Suppressor macrophage treated with lipopolysaccharide for 4 hours (primary cell): ENCODE measurements at regions not wholly inside any gene's neighbourhood (a gene's known extent, or its start where the extent isn't known, plus 50 kb on each side); places are given as distances from the start of the nearest gene placed in this dataset.
A peak's percentile ranks its signal among the peaks of the same experiment; 100 is the strongest.

ENCODE experiments used
- DNase-seq: peaks from one replicate; pipeline ENCODE4 v3.0.0-alpha.2; 2020

DNA sequence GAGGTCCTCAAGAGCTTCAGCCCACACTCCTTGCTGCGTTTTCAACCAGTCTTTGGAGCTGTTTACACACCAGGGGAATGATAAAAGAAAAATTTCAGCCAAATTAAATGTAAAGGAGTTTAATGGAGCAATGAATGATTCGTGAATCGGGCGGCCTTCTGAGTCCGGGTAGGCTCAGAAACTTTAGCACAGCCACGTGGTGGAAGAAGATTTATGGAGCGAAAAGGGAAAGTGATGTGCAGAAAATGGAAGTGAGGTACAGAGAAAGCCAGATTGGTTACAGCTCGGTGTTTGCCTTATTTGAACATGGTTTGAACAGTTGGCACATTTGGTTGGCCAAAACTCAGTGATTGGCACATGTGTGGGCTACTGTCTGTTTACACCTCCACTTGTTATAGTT is 305.4 kb downstream of the MAF start:
- DNase-seq: no peak

DNA sequence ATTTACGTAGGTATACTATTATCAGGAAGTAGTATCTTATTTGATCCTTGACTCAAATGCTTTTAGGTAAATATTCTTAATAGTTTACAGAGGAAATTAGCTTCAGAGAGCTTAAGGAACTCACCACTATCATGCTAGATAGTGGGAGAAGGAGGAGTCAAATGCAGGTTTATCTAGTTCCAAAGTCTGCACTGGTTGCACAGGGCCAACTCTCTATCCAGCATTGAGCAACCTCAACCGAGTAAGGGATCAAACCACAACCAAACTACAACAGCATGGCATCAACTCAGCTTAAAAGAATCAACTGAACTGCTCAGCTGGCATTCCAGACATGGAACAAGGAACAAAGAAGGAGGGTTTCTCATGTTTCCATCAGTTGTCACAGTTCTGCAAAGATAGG is 306.0 kb downstream of the MAF start:
- DNase-seq: no peak

DNA sequence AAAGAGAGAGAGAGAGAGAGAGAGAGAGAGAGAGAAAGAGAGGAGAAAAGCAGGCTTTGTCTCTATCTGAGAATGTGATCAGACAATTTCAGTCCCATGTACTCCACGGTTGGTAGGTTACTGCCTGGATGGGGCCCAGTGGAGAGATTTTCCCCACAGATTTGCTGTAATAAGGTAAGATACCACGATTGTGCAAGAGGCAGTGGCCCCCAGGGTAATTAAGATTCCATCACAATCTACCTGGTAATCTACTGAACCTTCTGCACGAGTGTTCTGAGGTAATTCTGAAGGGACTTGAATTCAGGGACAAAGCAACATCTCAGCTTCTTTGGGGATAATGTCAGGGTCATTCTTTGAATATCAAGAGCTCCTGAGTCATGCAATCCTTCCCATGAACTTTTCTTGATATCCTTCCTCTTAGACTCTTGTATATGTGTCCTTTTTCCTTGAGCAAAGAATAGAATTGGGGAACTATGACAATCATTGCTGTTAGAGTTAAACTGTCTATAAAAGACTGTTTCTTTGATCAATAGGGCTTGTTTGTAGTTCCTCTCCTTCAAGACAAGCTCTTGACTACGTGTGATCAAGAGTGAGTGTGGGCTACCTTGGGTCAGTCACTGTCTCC is 306.6 kb downstream of the MAF start:
- DNase-seq: peak; percentile 44

DNA sequence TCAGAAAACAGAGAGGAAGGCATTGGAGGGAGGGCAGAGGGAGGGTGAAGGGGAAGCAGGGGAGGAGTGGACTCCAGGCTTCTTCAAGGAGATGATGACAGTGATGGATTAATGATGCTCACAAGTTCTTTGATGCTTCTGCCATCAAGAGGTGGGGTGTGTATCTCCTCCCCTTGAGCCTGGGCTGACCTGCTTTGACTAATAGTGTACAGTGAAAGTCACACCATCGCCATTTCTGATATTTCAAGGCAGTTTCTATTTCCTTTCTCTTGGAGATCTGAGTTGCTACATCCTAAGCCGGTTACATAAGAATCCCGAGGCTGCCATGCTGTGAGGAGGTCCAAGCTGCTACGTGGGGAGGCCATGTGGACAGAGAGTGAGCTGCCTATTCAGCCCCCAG is 312.5 kb downstream of the MAF start:
- peak; percentile 63 for DNase-seq

DNA sequence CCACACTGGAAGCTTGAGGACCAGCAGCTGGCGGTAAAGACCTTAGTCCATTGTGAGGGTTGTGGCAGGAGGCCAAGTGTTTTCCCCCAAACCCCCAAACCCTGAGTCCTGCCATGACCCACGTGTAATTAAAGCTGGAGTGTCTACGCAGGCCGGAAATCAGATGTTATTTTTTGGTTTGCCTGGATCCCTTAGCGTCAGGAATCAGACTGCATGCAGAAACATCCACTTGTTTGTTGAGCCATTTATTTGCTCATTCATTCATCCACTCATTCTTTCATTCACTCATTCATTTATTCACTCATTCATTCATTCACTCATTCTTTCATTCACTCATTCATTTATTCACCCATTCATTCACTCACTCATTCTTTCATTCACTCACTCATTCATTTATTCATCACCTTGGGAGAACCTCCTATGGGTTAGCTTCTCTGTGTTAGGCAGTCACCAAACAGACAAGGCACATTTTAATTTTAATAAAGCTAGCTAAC is 313.1 kb downstream of the MAF start:
- no peak for DNase-seq

DNA sequence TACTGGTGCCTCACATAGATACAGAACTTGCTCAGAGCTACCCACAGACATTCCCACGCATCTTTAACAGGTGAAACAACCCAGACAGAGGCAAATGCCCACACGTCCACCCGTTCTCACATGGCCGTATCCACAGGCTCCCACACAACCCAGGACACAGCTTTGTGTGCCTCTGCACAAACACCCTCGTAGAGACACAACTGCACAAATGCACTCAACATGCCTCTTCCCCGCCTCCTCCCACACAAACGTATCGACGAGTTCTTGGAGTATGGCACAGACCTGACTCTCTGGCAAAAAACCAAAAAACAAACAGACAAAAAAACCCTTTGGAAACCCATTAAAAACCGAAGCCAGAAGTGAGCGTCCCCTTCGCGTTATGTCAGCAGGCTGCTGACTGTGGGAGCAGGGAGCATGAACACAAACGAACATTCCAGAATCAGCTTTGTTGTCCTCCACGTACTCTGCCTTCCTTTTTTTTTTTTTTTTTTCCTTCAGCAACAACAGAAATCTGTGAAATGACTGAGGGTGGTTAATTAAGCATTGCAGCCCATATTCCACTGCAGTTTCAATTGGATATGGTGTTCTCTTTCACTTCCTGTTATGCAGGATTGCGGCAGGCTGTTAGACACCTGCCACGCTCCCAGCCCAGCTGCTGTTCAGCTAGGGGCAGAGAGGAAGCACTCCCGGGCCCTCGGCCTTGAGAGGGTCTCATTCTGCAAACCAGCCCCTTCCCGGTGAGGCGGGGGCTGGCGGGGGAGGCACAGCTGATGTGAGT is 313.7 kb downstream of the MAF start:
- DNase-seq: peak; percentile 73

DNA sequence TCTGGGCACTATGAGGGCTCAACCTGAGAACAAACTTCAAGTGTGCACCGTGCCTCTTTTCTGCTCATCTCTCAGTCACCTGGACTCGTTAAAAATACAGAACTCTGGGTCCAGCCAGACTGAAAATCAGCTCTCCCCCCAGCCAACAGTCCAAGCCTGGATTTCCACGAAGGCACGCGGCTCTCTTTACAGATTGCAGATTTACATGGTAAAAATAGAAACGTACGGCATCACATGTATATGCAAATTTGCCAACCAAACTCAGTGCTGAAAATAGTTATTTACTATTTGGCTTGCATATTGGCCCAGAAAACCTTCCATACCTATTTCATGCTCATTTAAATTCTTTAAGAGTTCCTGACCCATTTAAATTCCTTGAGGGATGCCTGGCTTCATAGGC is 315.8 kb downstream of the MAF start:
- DNase-seq: no peak

DNA sequence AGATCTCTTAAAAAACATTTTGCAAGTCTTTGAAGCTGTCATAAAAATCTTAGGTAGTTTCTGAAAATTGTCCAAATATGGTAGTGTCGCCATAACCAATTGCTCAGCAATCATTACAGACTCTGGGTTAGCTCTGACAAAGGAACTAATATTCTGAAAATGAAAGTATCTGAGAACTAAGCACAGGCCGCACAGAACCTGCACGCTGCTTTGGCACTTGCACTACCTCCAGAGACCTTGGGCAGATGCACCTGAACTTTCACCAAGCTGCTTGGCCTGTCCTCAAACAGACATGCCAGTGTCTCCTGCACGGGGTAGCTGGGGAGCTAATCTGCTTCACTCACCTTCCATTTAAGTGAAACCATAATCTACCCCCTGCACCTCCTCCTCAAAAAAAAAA is 317.0 kb downstream of the MAF start:
- DNase-seq: no peak

DNA sequence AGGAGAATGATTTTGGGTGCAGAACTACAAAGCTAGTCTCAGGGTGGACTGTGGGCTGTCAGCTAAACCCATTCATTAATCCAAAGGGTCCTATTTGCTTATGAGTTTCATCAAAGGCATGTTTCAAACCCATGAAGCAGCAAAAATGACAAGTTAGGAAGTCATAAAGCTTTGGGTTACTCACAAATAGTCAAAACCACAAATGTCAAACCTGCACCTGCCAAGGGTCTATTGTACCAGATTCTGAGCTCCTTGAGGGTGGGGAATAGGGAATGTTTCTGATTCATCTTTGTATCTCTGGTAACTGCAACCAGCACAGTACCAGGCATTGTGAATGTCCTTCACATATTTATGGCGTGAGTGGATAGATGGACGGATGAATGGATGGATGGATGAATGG is 317.7 kb downstream of the MAF start:
- DNase-seq: no peak

DNA sequence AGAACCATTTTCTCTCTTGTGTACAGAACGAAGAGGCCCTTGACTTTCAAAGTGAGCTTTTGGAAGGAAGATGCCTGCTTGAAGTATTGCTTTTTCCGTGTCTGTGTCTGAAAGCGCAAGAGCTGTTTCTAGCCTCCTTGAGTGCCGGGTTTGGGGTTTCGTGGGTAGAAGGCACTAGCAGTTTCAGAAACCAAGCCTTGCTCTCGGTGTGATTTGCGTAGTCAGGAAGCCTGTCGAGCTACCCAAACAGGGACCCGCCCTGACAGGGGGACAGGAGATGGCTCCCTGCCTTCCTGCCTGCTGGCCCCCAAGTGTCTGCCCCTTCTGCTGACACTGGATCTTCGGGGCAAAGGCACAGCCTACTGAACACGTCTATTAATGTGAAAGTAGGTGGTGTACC is 322.0 kb downstream of the MAF start:
- DNase-seq: no peak

DNA sequence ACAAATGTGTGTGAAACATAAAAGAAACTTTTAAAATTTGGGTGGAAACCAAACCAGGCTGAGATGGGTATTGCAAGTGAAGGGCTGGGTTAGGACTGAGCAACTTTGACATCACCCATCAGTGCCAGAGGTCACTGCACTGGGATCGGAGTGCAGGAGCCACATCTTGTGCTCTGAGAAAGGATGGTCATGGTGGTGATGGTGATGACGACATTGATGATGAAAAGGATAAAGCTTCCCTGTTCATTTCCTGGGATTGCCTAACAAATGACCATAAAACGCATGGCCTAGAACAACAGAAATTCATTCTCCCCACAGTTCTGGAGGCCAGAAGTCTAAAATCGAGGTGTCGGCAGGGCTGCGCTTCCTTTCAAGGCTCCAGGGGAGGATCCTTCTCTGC is 324.0 kb downstream of the MAF start:
- peak; percentile 69 for DNase-seq

DNA sequence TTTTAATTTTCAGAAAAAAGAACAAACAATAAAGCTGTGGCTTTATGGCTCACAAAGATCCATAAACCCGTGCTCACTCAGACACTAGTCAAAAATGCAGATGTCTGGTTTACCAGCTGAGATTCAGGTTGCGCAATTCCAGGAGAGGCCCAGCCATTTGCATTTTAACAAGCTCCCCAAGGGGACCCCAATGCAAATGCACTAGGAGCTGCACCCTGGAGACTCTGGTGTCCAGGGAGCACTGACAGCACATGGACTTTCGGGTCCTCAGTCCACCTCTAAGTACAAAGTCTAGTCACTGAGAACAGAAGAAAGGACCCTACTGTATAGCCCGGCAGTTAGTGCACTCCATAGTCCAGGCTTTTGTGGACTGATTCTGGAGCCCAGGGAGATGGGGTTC is 326.3 kb downstream of the MAF start:
- DNase-seq: no peak

DNA sequence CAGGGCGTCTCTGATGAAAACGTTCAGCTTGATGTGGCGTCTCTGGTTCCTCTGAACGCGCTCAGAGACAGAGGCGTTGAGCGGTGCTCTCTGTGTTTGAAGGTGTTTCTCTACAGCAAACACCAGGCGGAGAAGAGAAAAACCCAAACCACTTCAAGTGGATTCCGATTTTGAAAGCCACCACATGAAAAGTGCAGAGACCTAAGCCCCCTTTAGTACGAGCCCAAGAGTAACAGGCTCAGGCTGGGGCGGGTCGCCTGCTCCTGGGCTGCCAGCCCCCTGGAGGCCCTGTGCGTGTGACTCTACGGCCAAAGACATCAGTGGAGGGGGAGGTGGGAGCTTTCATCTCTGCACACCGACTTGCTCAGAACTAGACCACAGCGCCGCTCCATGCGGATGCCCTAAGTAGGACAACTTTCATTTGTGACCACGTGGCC is 328.4 kb downstream of the MAF start:
- no peak for DNase-seq

DNA sequence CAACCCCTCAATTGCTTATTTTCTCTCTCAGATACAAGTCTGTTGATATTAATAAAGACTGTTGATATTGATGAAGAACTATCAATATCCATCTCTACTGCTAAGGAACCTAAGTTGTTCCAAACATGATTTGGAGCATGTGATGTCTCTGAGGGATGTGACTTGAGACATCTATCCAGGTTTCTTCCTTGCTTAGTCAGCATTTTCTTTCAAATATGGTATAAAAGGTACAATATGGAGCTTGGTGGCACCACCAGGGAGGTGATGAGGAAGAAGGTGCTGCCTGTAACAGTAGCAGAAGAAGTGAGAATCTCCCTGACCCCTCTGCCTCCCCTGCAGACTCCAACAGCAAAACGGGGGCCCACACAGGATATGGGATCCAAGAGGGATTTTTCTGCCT is 329.0 kb downstream of the MAF start:
- DNase-seq: no peak

DNA sequence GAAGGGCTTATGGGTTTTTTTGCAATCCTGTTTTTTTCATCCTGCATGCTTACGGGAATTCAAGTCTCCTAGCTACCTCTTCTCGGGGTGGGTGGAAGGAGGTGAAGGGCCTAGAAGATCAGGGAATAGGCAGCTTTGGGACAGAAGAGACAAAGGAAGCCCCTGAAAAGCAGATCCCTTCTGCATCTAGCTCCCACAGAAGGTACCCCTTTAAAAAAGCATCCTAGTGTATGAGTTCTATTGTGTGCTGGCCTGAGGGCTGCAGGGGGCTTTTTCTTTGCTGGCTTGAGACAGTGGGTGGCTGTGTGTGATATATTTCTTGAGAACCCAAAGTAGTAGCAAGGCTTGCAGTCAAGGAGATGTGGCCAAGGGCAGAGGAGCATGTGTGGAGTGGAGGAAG is 330.5 kb downstream of the MAF start:
- DNase-seq: no peak

DNA sequence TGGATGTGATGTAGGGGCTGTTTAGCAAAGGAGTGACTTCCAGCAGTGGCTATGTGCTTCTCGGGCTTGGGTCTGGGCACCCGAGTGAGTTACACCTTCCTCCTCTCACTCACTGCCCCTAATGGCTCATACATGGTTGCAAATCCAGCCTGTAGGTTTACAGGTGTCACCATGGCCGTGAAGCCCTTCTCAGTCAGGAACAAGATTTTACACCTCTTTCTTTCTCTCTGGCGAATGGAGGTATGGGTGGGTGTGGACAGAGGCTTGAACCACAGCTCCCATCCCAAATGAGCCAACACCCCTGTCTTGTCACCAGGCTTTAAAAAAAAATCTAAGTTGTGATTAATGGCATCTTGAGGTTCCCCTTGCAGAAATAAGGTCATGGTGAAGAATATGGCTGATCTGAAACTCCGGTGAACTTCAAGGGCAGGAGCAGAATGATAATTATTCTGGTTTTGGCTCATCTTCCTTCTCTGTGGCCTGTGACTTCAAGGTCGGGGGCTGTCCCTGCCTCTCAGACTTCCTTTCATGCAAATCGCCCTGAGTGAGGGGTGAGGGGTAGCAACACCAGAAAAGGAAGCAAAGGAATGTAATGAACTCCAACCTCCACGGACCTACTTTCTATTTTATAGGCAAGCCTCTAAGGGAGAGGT is 331.2 kb downstream of the MAF start:
- DNase-seq: peak; percentile 68

DNA sequence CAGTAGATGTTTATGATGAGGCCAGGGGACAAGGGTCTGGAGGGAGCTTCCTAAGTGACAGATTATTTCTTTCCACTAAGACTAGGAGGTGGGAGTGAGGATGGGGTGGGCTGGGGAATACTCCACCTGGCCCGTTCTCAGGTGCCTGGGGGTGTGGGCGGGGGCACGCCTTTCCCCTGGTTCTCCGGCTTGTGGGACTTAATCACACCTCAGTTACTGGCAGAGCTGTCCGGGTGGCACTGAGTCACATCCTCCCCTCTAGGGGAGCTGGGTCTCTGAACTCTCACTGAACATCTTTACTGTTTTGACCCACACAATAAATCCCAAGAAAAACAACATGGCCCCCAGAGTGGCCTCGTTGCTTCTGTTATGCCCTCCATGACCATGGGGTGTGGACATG is 332.8 kb downstream of the MAF start:
- DNase-seq: no peak

DNA sequence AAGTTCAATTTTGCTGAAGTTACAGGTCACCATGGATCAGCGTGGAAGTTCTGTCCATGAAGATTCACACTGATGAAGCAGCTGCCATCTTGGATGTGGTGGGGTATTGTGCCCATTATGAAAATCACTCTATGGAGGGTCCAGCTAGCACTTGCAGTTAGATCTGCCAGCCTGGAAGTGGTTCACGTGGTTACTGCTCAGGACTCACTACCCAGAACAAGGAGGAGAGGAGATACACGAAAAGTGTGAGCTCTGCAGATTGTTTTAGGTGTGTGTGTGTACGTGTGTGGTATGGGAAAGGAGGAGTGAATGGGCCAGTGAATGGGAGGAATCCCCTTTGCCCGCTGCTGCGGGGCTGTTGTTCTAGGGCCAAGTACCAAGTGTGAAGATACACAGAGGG is 333.4 kb downstream of the MAF start:
- DNase-seq: no peak

DNA sequence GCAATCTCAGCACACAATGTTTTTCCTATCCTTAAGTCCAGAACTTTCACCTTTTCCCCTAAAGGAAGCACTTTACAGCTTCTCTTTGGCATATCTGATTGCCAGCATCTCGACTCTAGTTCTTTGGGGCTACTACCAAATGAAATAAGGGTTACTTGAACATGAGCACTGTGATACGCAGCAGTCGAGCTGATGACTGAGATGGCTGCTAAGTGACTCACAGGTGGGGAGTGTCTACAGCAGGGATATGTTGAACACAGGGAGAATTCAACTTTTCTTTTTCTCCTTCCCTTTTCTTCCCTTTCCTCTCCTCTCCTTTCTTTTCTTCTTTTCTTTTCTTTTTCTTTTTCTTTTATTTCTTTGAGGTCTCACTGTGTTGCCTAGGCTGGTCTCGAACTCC is 334.8 kb downstream of the MAF start:
- DNase-seq: peak; percentile 48

DNA sequence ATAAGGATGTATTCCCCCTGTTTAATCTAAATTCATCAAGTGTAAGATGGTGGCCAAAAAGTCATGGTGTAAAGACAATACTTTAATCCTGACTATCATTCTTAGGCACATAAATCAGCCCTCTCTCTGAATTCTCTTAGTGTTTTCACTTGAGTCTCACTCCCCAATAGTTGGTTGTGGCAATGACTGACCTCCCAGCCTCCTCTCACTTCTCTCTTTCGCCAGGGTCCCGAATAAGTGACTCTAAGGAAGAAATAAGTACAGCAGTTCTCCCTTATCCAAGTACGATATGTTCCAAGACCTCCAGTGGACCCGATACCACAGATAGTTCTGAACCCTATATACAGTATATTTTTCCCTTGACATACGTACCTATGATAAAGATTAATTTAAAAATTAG is 335.3 kb downstream of the MAF start:
- peak; percentile 50 for DNase-seq

DNA sequence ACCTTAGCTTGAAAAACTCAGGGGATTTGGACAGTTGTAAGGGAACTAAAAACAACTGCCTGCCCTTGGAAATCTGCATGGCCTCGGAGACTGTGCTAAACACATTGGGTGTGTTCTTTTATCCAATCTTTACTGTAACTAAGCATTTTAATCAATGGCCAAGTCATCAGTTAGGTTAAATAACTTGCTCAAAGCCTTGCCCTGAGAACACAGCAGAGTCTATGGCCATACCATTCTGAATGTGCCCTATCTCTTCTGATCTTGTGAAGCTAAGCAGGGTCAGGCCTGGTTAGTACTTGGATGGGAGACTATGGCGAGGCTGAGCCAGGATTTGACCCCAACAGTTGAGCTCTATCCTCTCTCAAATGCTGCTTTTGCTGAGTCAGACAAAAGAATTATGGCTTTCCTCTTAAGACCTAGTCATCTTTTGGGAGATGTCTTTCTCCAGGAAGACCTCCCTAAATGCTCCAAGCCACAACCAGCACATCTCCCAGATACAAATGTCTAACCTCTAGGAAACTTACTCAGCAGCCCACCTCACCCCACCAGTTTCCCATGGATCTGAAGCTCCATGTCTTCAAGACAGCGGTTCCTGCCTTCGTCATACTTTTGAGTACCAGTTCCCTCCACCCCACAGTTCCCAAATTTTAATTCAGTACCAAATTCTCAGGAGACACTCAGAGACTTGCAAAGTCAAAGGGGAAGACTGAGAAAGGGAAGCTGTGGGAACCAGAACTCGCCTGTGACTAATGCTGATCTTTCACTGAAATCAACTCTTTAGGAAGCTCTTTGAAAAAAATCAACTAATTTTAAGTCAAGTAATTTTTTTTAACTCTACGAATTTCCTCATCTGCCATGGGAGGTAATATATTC is 336.1 kb downstream of the MAF start:
- DNase-seq: peak; percentile 94

DNA sequence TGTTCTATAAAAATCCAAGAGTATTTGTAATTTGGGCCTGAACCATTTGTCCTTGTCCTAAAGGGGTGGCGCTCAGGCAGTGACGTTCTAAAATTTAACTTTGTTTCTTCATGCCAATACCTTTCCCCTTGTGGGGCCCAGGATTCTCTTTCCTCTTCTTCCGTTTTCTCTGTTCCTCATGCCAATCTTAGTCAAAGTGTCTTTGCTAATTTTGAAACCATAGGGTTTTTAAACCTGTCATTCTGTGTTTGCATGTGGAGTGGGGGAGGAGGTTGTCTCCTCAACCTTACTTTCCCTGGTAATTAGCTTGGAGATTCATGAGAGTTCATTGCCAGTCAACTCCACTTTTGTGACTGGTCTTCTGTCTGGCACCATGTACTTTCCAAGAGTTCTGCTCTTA is 337.1 kb downstream of the MAF start:
- peak; percentile 71 for DNase-seq
